ENCODE measurements at regions not wholly inside any gene's neighbourhood (a gene's known extent, or its start where the extent isn't known, plus 50 kb on each side); places are given as distances from the start of the nearest gene placed in this dataset.

DNA sequence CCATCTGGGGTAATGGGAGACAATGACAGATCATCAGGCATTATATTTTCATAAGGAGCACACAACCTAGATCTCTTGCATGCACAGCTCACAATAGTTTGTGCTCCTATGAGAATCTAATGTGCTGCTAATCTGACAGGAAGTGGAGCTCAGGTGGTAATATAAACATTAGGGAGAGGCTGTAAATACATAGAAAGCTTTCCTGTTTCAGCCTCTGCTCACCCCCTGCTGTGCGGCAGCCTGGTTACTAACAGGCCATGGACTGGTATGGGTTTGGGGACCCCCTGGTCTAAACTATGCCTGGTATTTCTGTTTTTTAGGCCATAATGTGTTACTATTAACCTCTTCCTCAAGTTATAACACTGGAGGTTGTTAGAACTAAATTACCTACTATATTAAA is 1373.7 kb downstream of the LRFN5 start:
- no peak for TF ChIP-seq CTCF (IDR thresholded peaks at IDR 0.05)
- TF ChIP-seq POLR2A (IDR thresholded peaks at IDR 0.05), result no peak
- TF ChIP-seq POLR2AphosphoS5 (IDR thresholded peaks at IDR 0.05; ENCODE audit: insufficient read depth in 1 of 2, low read depth in 1 of 2), result no peak
